PC-9 (cell line): ENCODE measurements at regions not wholly inside any gene's neighbourhood (a gene's known extent, or its start where the extent isn't known, plus 50 kb on each side); places are given as distances from the start of the nearest gene placed in this dataset.

Experiments used
- EZH2 ChIP-seq: fragments of 200-600 bp; sonication (generic); IDR thresholded peaks from 2 replicates; pipeline ENCODE4 v1.8.0; 2017; ENCODE audit warnings: antibody characterized with exemption, low read depth
- TF ChIP-seq, protein P1 (sequence below): fragments of 200-600 bp; sonication (generic); conservative IDR thresholded peaks from 2 replicates; pipeline ENCODE4 v1.6.1; 2017; ENCODE audit warnings: mixed run types, antibody characterized with exemption, mild to moderate bottlenecking, moderate library complexity

DNA sequence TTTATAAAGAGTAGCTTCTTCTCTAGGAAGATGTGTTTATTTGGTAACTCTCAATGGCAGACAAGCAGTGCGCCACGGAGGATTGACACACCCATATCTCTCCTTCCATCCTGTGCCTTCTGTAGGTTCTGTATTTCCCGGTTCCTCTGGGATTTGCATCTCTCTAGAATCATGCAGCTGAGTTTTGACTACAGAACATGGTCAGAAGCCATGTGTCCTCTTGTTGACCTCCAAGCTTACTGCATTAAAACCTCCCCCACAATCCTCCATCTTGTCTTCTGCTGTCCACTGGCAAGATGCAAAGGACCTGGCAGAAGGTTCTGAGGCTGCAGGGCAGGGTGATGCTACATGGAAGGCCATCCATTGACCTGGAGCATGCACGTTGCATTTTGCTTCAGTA, 482.0 kb downstream of the DMRT2 start:
- TF ChIP-seq EZH2: no peak
- TF ChIP-seq, protein P1, sequence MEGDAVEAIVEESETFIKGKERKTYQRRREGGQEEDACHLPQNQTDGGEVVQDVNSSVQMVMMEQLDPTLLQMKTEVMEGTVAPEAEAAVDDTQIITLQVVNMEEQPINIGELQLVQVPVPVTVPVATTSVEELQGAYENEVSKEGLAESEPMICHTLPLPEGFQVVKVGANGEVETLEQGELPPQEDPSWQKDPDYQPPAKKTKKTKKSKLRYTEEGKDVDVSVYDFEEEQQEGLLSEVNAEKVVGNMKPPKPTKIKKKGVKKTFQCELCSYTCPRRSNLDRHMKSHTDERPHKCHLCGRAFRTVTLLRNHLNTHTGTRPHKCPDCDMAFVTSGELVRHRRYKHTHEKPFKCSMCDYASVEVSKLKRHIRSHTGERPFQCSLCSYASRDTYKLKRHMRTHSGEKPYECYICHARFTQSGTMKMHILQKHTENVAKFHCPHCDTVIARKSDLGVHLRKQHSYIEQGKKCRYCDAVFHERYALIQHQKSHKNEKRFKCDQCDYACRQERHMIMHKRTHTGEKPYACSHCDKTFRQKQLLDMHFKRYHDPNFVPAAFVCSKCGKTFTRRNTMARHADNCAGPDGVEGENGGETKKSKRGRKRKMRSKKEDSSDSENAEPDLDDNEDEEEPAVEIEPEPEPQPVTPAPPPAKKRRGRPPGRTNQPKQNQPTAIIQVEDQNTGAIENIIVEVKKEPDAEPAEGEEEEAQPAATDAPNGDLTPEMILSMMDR: no peak
